RWPE1 (cell line): ENCODE measurements at regions not wholly inside any gene's neighbourhood (a gene's known extent, or its start where the extent isn't known, plus 50 kb on each side); places are given as distances from the start of the nearest gene placed in this dataset.
"Not testable (repeated sequence)": the region's sequence is repeated elsewhere in the genome, so short reads cannot be mapped to it uniquely, and the experiment has no call there.

Experiments
- CTCF ChIA-PET: fragments of 350-600 bp; sonication (Branson Sonifier 250); formaldehyde crosslinking; extraction: SDS; loops from one replicate; lab custom pipeline; 2021; lab: Yijun Ruan, JAX
- POLR2A ChIA-PET: fragments of 400-600 bp; formaldehyde crosslinking; extraction: SDS; loops from one replicate; lab custom pipeline; 2020; ENCODE audit warnings: antibody characterized with exemption; ENCODE audit not compliant: low non-redundant PET; lab: Yijun Ruan, JAX
- DNase-seq: peaks from one replicate; pipeline ENCODE4 v3.0.0; 2012; ENCODE audit warnings: low spot score
- H3K27ac ChIP-seq: fragments of 450-650 bp; 2 replicates; pipeline ENCODE4 v1.5.1; 2017
- TF ChIP-seq, protein P1 (sequence below): fragments of 450-650 bp; conservative IDR thresholded peaks from 2 replicates; pipeline ENCODE4 v1.5.1; 2017; ENCODE audit warnings: low read depth, mild to moderate bottlenecking

DNA sequence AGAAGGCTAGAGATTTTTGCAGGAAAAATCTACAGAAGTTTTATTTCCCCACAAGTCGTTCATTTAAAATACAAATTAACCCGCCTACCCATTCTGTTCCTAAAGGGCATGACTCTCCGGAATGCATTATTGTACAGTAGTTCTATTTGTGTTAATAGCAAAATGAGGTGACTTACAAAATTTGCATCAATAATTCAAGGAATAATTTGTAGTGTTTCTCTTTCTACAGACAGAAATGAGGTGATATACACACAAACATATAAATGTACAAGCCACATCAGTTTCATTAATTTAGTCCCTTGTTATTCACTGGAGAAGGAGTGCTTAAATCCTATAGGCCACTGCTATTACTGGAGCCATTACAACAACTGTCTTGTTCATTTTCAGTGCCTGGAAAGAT lies 501.3 kb upstream of the DIAPH2 start:
- TF ChIP-seq, protein P1, sequence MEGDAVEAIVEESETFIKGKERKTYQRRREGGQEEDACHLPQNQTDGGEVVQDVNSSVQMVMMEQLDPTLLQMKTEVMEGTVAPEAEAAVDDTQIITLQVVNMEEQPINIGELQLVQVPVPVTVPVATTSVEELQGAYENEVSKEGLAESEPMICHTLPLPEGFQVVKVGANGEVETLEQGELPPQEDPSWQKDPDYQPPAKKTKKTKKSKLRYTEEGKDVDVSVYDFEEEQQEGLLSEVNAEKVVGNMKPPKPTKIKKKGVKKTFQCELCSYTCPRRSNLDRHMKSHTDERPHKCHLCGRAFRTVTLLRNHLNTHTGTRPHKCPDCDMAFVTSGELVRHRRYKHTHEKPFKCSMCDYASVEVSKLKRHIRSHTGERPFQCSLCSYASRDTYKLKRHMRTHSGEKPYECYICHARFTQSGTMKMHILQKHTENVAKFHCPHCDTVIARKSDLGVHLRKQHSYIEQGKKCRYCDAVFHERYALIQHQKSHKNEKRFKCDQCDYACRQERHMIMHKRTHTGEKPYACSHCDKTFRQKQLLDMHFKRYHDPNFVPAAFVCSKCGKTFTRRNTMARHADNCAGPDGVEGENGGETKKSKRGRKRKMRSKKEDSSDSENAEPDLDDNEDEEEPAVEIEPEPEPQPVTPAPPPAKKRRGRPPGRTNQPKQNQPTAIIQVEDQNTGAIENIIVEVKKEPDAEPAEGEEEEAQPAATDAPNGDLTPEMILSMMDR = no peak
- ChIA-PET CTCF (interaction anchor here (0.6 kb wide), 1 partner anchor 111 kb away, joined by 5 read pairs; no protein-coding TSS in a partner anchor), POLR2A (no interaction called here)
- no peak for DNase-seq
- H3K27ac ChIP-seq = no peak overlapping the region

DNA sequence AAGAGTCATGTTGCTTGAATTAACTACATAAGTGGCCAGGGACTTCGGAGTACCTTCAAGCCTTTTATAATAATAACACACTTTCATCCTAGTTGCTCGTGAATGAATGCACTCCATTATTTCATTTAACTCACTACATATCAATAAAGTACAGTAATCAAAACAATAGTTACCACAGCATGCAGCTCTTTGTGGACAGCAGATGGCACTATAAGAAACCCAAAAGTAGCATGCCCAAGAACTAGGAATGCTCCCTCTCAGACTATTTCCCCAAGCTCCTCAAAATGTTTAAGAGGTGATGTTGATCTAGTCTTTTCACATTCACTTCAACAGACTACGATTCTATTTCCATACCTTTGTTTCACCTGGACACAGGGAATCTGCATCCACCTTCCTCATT lies 500.8 kb upstream of the DIAPH2 start:
- CTCF ChIA-PET = interaction anchor here (0.6 kb wide), 1 partner anchor 112 kb away, joined by 5 read pairs; no protein-coding TSS in a partner anchor
- no peak overlapping the region for H3K27ac ChIP-seq
- no peak for DNase-seq
- POLR2A ChIA-PET = no interaction called here
- TF ChIP-seq, protein P1 = no peak

DNA sequence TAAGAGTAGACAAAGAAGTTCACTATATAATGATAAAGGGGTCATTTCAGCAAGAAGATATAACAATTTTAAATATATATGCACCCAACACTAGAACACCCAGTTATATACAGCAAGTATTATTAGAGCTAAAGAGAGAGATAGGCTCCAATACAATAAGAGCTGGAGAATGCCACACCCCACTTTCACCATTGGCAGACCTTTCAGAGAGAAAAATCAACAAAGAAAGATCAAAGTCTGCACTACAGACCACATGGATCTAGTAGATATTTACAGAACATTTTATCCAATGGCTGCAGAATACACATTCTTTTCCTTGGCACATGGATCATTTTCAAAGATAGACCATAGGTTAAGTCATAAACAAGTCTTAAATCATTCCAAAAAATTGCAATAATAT lies 479.7 kb upstream of the DIAPH2 start:
- CTCF ChIA-PET = no interaction called here

DNA sequence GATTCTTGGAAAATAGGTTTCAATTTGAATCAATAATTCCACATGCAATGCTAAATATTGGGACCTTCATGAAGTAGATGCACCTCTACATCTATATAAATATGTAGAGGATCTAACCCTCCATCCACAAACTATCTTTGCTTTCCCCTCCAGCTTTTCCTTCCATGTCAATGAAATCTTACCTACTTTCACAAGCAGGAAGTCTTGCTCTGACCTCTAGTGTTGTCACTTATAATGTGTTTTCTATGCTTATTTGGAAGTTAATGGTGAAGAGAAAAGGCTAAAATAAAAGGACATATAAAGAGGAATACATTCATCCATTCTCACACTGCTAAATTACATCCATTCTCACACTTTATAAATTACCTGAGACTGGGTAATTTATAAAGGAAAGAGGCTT lies 472.7 kb upstream of the DIAPH2 start:
- ChIA-PET CTCF (no interaction called here), POLR2A (no interaction called here)
- TF ChIP-seq, protein P1 = no peak
- H3K27ac ChIP-seq = no peak overlapping the region
- no peak for DNase-seq

More for the DNA sequence above, 479.7 kb upstream of the DIAPH2 start:
- no peak overlapping the region for H3K27ac ChIP-seq
- TF ChIP-seq, protein P1 = no peak
- DNase-seq = no peak
- POLR2A ChIA-PET = no interaction called here

DNA sequence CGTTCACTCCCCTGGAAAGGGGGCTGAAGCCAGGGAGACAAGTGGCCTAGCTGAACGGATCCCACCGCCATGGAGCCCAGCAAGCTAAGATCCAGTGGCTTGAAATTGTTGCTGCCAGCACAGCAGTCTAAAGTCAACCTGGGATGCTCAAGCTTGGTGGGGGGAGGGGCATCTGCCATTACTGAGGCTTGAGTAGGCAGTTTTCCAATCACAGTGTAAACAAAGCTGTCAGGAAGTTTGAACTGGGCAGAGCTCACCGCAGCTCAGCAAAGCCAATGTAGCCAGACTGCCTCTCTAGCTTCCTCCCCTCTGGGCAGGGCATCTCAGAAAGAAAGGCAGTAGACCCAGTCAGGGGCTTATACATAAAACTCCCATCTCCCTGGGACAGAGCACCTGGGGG lies 470.0 kb upstream of the DIAPH2 start:
- DNase-seq, H3K27ac ChIP-seq, POLR2A ChIA-PET: not testable (repeated sequence)
- CTCF ChIA-PET = interaction anchor here (0.6 kb wide), 1 partner anchor 14 kb away, joined by 3 read pairs; no protein-coding TSS in a partner anchor

DNA sequence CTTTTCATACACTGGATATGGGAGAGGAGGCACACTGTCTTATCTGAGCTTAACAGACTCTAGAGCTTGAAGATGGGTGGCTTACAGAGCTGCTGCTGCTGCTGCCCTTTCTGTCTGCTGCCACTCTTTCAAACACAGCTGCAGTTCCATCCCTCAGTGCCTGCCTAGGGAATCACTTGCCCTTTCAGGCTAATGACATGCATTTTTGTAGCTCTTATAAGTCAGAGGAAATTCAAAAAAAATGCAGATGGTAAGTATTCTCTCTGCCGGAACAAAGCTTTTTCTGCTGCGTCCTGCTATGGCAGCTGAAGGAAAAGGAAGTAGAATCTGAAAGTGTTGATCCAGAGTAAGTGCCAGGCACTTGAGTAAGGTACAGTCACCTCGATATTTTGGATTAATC lies 460.4 kb upstream of the DIAPH2 start:
- ChIA-PET CTCF (no interaction called here), POLR2A (no interaction called here)
- DNase-seq = no peak
- no peak overlapping the region for H3K27ac ChIP-seq
- TF ChIP-seq, protein P1 = no peak

DNA sequence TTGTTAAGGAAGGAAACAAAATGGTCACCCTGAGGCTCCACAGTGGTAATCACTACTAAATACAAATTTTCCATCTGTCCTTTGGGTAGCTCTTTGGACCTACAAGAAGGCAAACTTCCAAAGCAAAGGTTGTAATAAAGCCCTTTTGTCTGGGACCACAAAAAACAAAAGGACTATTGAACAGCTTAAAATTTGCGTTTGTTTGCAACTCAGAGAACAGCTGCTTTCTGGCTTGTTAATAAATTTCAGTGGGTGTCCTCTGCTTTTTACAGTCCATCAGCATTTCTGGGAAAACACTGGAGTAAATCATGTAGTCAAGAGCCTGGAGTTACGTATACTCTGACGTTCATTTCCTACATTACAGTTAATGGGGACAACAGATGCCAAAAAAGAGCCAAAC lies 439.7 kb upstream of the DIAPH2 start:
- TF ChIP-seq, protein P1 = no peak
- ChIA-PET CTCF (no interaction called here), POLR2A (no interaction called here)
- no peak overlapping the region for H3K27ac ChIP-seq
- no peak for DNase-seq
